NCI-H2196 (cell line): ENCODE measurements at regions not wholly inside any gene's neighbourhood (a gene's known extent, or its start where the extent isn't known, plus 50 kb on each side); places are given as distances from the start of the nearest gene placed in this dataset.
"Not testable (repeated sequence)": the region's sequence is repeated elsewhere in the genome, so short reads cannot be mapped to it uniquely, and the experiment has no call there.

Experiments
- DNase-seq: peaks from one replicate; lab custom pipeline; 2025; ENCODE audit not compliant: unreplicated experiment; lab: John Stamatoyannopoulos, UW

DNA sequence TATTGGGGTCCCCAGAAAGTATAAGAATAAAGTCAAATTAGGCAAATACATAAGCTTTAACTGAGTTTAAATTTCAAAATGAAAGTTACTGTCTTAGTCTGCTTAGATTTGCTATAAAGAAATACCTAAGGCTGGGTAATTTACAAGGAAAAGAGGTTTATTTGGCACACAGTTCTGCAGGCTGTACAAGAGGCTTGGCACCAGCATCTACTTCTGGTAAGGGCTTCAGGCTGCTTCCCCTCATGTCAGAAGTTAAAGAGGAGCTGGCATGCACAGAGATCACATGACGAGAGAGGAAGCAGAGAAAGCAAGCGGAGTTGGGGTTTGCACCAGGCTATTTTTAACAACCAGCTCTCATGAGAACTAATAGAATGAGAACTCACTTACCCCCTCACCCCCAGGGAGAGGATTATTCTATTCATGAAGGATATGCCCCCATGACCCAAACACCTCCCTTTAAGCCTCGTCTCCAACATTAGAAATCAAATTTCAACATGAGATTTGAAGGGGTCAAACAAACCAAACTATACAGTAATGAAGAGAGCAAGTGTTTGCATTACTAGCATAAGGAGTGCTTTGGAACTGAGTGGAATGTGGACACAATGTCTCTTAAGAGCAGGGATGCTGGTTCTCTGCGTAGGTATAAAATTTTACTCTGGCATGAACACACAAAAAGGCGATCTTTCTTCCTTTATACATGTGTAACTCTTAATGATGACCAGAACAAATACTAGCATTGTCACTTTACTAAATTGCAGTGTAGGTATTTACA lies 292.8 kb upstream of the PMFBP1 start:
- no peak for DNase-seq

- DNase-seq, result no peak
Measured at GRCh38 chr16:72464052-72464451, 292.1 kb upstream of the PMFBP1 start.

DNA sequence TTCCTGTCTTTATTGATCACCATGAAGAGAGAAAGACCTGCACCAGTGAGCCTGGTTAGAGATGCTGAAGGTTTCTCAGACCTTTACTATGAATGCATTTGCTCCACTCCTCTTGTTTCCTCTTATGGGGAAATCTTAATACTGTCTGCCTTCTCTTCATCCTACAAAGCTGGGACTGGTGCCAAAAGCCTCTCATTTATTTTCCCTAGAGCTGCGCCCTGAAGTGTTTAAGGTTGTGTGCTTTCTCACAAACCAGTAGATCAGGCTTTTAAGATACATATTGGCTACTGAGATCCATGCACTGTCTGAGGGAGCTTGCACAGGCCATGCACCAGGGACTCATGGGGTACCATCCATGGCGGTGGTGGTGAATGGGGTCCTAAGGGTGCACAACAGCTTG lies 286.1 kb upstream of the PMFBP1 start:
- no peak for DNase-seq

DNA sequence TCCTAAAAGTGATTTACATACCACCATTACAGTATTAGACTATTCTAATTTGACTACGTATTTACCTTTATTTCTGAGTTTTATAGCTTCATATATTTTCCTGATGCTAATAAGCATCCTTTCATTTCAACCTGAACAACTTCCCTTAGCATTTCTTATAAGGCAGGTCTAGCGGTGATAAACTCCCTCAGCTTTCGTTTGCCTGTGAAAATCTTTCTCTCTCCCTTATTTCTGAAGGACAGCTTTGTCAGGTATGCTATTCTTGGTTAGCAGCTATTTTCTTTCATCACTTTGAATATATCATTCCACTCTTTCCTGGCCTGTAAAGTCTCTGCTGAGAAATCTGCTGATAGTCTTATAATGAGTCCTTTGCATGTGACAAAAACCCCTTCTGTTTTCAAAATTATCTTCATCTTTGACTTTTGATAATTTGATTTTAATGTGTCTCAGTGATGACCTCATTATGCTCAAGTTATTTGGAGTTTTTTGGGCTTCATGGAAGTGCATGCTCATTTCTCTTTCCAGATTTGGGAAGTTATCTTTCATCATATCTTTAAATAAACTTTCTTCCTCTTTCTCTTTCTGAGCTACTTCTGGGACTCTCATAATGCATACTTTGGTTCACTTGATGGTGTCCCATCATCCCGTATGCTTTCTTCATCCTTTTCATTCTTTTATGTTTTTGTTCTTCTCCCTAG lies 285.4 kb upstream of the PMFBP1 start:
- no peak for DNase-seq

- peak; percentile 4 for DNase-seq
Measured at GRCh38 chr16:72455743-72456659, 284.0 kb upstream of the PMFBP1 start.

DNA sequence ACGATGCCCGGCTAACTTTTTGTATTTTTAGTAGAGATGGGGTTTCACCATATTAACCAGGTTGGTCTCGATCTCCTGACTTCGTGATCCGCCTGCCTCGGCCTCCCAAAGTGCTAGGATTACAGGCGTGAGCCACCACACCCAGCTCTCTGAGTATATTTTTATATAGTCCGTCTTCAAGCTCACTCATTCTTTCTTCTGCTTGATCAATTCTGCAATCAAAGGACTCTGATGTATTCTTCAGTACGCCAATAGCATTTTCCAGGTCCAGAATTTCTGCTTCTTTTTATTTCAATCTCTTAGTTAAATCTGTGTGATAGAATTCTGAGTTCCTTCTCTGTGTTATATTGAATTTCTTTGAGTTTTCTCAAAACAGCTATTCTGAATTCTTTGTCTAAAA lies 281.9 kb upstream of the PMFBP1 start:
- DNase-seq, result not testable (repeated sequence)

- no peak for DNase-seq
Measured at GRCh38 chr16:72444696-72445095, 272.7 kb upstream of the PMFBP1 start.

- no peak for DNase-seq
Measured at GRCh38 chr16:72443809-72444208, 271.9 kb upstream of the PMFBP1 start.

DNA sequence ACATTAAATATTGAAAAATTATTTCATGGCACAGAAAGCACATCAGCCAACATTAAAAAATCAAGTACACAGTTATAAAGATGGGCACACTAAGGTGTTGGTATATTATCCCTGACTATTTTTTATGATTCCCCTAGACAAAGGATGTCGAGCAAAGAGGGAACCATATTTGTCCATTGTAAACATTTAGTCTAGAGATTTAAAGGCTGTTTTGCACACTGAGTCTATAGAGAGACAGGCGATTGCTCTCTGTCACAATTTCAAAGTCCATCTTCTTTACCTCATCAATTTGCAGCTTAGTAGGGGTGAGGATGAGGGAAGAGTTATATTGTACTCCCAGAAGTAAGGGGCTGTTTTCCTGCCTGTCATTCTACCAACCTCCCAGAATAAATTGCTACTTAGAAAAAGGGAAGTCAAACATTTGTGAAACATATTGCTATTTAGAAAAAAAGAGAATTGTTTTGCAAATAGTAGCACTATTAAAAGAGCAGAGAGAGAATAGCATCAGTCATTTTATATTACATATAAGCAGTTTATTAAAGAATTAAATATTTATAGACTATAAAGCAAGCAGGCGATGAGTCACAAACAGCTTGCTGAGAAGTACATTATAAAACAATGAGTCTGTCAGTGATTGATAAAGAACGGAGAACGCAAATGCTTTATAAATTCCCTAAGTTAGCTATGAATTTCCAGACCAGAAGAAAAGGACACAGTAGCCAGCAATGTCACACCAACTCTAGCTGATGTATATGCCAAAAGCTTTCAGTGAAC lies 270.6 kb upstream of the PMFBP1 start:
- DNase-seq, result no peak

GRCh38 chr16:72437891-72438290 lies 265.9 kb upstream of the PMFBP1 start:
- DNase-seq, result no peak

GRCh38 chr16:72434159-72434558 lies 262.2 kb upstream of the PMFBP1 start:
- no peak for DNase-seq

- no peak for DNase-seq
Measured at GRCh38 chr16:72430121-72430520, 258.2 kb upstream of the PMFBP1 start.

DNA sequence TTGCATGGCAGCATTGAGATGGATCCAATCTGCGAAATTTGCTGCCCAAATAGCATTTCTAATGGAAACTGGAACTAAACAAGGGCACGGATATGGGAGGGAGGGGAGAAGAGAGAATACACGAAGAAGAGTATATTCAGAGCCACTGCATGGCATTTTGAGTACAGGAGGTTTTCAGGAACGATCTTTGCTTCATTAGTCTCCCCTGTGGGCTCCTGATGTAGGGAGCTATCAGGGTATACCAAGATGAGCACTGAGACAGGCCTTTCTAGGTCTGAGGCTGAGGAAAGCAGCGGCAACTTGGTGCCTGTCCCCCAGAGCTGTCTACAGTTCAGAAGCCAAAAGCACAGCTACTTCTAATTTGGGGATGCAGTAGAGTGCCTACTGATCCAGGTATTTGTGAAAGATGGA lies 257.7 kb upstream of the PMFBP1 start:
- DNase-seq, result no peak

DNA sequence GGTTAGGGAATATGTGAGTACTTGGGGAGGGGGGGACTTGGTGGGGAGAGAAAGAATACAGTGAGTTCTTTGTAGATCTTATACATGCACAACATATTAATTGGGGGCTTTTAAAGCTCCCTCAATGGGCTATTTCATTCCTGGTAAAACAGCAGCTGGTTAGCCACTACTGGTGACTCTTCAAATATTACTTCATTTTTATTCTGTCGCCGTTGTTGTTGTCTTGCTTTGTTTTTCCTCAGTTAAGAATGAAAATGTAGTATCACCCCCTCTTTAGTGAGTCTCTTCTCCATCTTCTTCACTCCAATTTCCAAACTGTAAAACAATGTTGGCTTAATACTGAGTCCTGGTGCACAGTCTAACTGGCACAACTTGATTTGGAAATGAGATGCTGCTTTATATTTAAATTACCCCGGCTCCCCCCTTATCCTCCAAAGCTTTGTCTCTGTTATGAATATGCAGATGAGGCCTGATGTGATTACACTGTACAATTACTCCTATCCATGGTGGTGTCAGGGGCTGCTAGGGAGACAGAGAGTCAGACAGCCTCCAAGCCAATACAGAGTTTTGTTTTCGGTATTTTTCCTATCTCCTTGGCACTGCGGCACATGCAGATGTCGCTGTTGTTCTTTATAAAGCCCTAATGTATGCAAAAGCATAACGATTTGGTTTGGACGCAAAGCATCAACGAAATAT lies 256.9 kb upstream of the PMFBP1 start:
- no peak for DNase-seq

GRCh38 chr16:72427783-72428331 lies 255.9 kb upstream of the PMFBP1 start:
- no peak for DNase-seq

DNA sequence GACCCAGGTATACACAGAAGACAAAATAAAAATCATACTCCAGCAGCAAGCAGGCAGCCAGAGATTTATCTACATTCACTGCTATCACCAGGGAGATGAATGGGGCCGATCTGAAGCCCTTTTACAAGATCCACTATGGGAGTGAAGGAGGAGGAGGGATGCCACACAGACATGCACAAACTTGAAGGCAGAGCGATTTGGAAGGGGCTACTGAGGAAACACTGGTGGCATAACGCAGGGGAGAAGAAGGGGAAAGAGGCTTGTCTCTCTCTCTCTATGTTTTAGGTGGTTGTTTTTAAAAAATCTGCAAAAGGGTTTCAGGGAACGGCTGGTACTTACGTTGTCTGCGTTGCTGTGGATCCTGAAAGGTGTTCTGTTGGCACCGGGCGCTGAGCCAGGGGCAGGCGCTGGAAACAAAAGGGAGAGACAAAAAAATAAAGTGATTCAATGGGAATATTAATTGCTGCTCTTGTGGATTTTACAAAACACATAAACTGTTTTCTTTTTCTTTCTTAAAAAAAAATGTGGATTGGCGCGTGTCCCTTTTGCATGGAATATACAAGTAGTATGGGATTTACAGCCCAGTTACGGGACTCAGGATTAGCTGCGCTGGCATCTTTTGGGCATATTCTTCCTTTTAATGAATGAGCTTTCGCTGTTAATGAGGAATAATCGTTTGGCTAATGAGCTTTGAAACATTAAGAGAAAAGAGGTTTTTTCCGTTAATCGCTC lies 255.3 kb upstream of the PMFBP1 start:
- no peak for DNase-seq

DNA sequence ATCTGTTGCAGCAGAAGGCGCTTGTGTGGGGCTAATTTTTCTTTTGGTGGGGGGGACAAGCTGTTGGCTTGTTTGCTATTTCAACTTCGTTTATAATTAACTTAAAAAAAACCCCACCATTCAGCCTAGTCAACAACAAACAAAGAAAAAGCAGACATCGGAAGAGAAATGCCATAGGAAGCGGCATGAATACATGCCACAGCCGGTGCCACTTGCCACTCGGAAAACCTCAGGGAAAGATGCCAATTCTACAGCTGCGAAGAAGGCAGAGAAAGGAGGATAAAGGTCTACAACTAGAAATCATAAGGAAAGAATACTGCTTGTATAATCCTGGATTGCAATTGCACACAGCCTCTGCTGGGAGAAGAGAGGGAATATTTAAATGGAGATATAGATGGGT lies 254.4 kb upstream of the PMFBP1 start:
- no peak for DNase-seq

DNA sequence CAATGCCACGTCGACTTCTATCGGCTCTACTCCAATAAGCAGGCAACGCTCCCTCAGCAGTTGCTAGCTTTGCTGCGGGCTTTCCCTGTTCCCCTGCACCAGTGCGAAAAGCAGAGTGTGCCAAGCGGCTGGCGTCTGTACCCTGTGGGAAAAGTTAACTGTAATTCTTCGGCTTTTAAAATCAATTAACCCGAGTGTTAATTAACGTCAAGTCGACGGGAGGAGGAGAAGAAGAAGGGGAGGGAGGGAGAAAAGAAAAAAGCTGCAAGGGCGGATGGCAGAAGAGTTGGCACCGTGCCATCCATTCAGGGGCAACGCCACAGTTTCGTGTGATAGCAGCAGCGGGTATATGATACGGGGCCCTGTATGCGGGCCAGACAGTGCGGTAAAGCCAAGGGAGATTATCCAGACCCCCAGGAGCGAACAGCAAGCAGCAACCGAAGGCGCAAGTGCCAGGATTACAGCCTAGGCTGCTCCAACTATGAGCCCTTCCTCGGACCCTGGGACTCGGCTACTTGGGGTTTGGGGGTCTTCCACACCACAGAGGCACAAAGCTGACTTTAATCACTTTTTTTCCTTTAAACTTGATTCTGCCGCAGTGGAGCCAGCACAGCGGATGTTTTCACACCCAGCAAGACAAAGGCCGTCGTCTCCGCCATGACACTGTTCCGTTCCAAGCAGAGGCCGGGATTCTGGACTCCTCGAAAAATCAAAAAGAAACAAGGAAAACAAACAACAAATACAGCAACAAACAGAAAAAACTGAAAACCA lies 253.8 kb upstream of the PMFBP1 start:
- DNase-seq, result no peak

DNA sequence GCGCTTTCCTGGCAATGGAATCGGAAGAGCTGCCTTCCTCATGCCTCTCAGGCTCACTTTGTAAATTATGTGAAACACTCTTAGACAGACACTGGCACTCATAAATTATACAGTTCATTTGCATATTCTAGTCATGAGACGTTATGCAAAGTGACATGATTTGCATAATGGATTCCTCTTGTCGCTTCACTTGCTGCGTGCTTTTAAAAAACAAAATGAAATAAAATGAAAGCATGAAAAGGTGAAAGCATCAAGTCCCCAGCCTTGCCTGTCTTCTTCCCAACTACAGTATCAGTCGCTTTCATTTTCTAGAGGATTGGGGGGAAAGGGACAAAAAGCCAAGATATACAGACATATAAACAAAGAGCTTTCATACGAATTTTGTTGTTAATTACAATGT lies 252.8 kb upstream of the PMFBP1 start:
- DNase-seq, result no peak
